ENCODE measurements at regions not wholly inside any gene's neighbourhood (a gene's known extent, or its start where the extent isn't known, plus 50 kb on each side); places are given as distances from the start of the nearest gene placed in this dataset.
"Not testable (repeated sequence)": the region's sequence is repeated elsewhere in the genome, so short reads cannot be mapped to it uniquely, and the experiment has no call there.

GRCh38 chr12:84161296-84161695, 751.3 kb downstream of the SLC6A15 start:
- H3K36me3 Mint-ChIP-seq, result no peaks in the 10 kb centered on the region
- no peaks in the 10 kb centered on the region for H3K27me3 ChIP-seq (ENCODE audit: insufficient read depth, low read length, poor library complexity, severe bottlenecking)
- CTCF ChIA-PET, result no interaction called here
- no peak for DNase-seq
- POLR2A ChIA-PET, result no interaction called here
- no peak overlapping the region for H3K4me3 ChIP-seq (ENCODE audit: low read length)
- no peaks in the 10 kb centered on the region for H3K27me3 Mint-ChIP-seq
- no peak overlapping the region for H3K27ac Mint-ChIP-seq
- H3K9me3 Mint-ChIP-seq, result peaks cover 0 to 19% (median 2%) of the 10 kb centered on the region in 5 donors
- H3K4me1 Mint-ChIP-seq, result no peaks in the 10 kb centered on the region
- H3K9me3 ChIP-seq (ENCODE audit: low read length), result no peaks in the 10 kb centered on the region
- no peaks in the 10 kb centered on the region for H3K36me3 ChIP-seq (ENCODE audit: insufficient read depth, low read length)
- no peaks in the 10 kb centered on the region for H3K4me1 ChIP-seq (ENCODE audit: insufficient read depth, low read length)
- H3K4me3 Mint-ChIP-seq, result no peak overlapping the region
- no peak overlapping the region for H3K27ac ChIP-seq (ENCODE audit: low read depth, low read length)

- peaks cover 0 to 10% (median 0%) of the 10 kb centered on the region in 5 donors for H3K9me3 Mint-ChIP-seq
- no peak for DNase-seq
- H3K9me3 ChIP-seq (ENCODE audit: low read length), result no peaks in the 10 kb centered on the region
- no peaks in the 10 kb centered on the region for H3K27me3 ChIP-seq (ENCODE audit: insufficient read depth, low read length, poor library complexity, severe bottlenecking)
- H3K4me3 ChIP-seq (ENCODE audit: low read length), result no peak overlapping the region
- no peak overlapping the region for H3K4me3 Mint-ChIP-seq
- H3K27me3 Mint-ChIP-seq, result no peaks in the 10 kb centered on the region
- H3K27ac ChIP-seq (ENCODE audit: low read depth, low read length), result no peak overlapping the region
- H3K4me1 ChIP-seq (ENCODE audit: insufficient read depth, low read length), result no peaks in the 10 kb centered on the region
- no peaks in the 10 kb centered on the region for H3K36me3 ChIP-seq (ENCODE audit: insufficient read depth, low read length)
- H3K36me3 Mint-ChIP-seq, result no peaks in the 10 kb centered on the region
- CTCF ChIA-PET, result no interaction called here
- POLR2A ChIA-PET, result no interaction called here
- no peaks in the 10 kb centered on the region for H3K4me1 Mint-ChIP-seq
- no peak overlapping the region for H3K27ac Mint-ChIP-seq
Measured at GRCh38 chr12:84159260-84159659, 753.3 kb downstream of the SLC6A15 start.

GRCh38 chr12:84157170-84157569, 755.4 kb downstream of the SLC6A15 start:
- Mint-ChIP-seq H3K36me3 (no peaks in the 10 kb centered on the region), H3K9me3 (peaks cover 0 to 9% (median 2%) of the 10 kb centered on the region in 5 donors), H3K27me3 (no peaks in the 10 kb centered on the region), H3K4me3 (no peak overlapping the region), H3K4me1 (no peaks in the 10 kb centered on the region), H3K27ac (no peak overlapping the region)
- CTCF ChIA-PET, result no interaction called here
- Histone ChIP-seq H3K27me3 (ENCODE audit: insufficient read depth, low read length, poor library complexity, severe bottlenecking) (no peaks in the 10 kb centered on the region), H3K27ac (ENCODE audit: low read depth, low read length) (no peak overlapping the region), H3K4me1 (ENCODE audit: insufficient read depth, low read length) (no peaks in the 10 kb centered on the region), H3K4me3 (ENCODE audit: low read length) (no peak overlapping the region), H3K9me3 (ENCODE audit: low read length) (no peaks in the 10 kb centered on the region), H3K36me3 (ENCODE audit: insufficient read depth, low read length) (no peaks in the 10 kb centered on the region)
- POLR2A ChIA-PET, result no interaction called here
- DNase-seq, result no peak

GRCh38 chr12:84154991-84155930, 757.3 kb downstream of the SLC6A15 start:
- DNase-seq; H3K4me3 Mint-ChIP-seq; H3K27me3 Mint-ChIP-seq; H3K4me1 Mint-ChIP-seq; H3K4me1 ChIP-seq (ENCODE audit: insufficient read depth, low read length); H3K36me3 ChIP-seq (ENCODE audit: insufficient read depth, low read length); H3K27me3 ChIP-seq (ENCODE audit: insufficient read depth, low read length, poor library complexity, severe bottlenecking); H3K9me3 ChIP-seq (ENCODE audit: low read length); CTCF ChIA-PET; POLR2A ChIA-PET; H3K27ac Mint-ChIP-seq; H3K4me3 ChIP-seq (ENCODE audit: low read length); H3K36me3 Mint-ChIP-seq; H3K27ac ChIP-seq (ENCODE audit: low read depth, low read length): not testable (repeated sequence)
- H3K9me3 Mint-ChIP-seq, result peaks cover 0 to 14% (median 2%) of the 10 kb centered on the region in 5 donors

GRCh38 chr12:84154439-84154990, 758.1 kb downstream of the SLC6A15 start:
- H3K27ac ChIP-seq (ENCODE audit: low read depth, low read length); H3K4me3 Mint-ChIP-seq; H3K4me3 ChIP-seq (ENCODE audit: low read length); CTCF ChIA-PET; H3K27me3 Mint-ChIP-seq; H3K36me3 ChIP-seq (ENCODE audit: insufficient read depth, low read length); H3K27ac Mint-ChIP-seq; H3K4me1 ChIP-seq (ENCODE audit: insufficient read depth, low read length); POLR2A ChIA-PET; H3K27me3 ChIP-seq (ENCODE audit: insufficient read depth, low read length, poor library complexity, severe bottlenecking); DNase-seq; H3K9me3 ChIP-seq (ENCODE audit: low read length); H3K36me3 Mint-ChIP-seq; H3K4me1 Mint-ChIP-seq: not testable (repeated sequence)
- peaks cover 0 to 19% (median 2%) of the 10 kb centered on the region in 5 donors for H3K9me3 Mint-ChIP-seq

GRCh38 chr12:84150201-84150600, 762.4 kb downstream of the SLC6A15 start:
- H3K27me3 Mint-ChIP-seq, result no peaks in the 10 kb centered on the region
- Histone ChIP-seq H3K27me3 (ENCODE audit: insufficient read depth, low read length, poor library complexity, severe bottlenecking) (no peaks in the 10 kb centered on the region), H3K4me1 (ENCODE audit: insufficient read depth, low read length) (no peaks in the 10 kb centered on the region), H3K9me3 (ENCODE audit: low read length) (no peaks in the 10 kb centered on the region), H3K4me3 (ENCODE audit: low read length) (no peak overlapping the region), H3K36me3 (ENCODE audit: insufficient read depth, low read length) (no peaks in the 10 kb centered on the region), H3K27ac (ENCODE audit: low read depth, low read length) (no peak overlapping the region)
- no peaks in the 10 kb centered on the region for H3K36me3 Mint-ChIP-seq
- no peak overlapping the region for H3K27ac Mint-ChIP-seq
- no peaks in the 10 kb centered on the region for H3K4me1 Mint-ChIP-seq
- POLR2A ChIA-PET, result no interaction called here
- DNase-seq, result no peak
- H3K9me3 Mint-ChIP-seq, result peaks cover 6 to 26% (median 11%) of the 10 kb centered on the region in 5 donors
- CTCF ChIA-PET, result no interaction called here
- no peak overlapping the region for H3K4me3 Mint-ChIP-seq

GRCh38 chr12:84148335-84148734, 764.3 kb downstream of the SLC6A15 start:
- CTCF ChIA-PET, result no interaction called here
- POLR2A ChIA-PET, result no interaction called here
- no peaks in the 10 kb centered on the region for H3K36me3 ChIP-seq (ENCODE audit: insufficient read depth, low read length)
- H3K9me3 ChIP-seq (ENCODE audit: low read length), result no peaks in the 10 kb centered on the region
- no peaks in the 10 kb centered on the region for H3K27me3 Mint-ChIP-seq
- H3K4me1 Mint-ChIP-seq, result no peaks in the 10 kb centered on the region
- no peak overlapping the region for H3K4me3 Mint-ChIP-seq
- no peaks in the 10 kb centered on the region for H3K36me3 Mint-ChIP-seq
- H3K27ac Mint-ChIP-seq, result no peak overlapping the region
- no peaks in the 10 kb centered on the region for H3K27me3 ChIP-seq (ENCODE audit: insufficient read depth, low read length, poor library complexity, severe bottlenecking)
- no peak for DNase-seq
- H3K27ac ChIP-seq (ENCODE audit: low read depth, low read length), result no peak overlapping the region
- H3K4me3 ChIP-seq (ENCODE audit: low read length), result no peak overlapping the region
- H3K9me3 Mint-ChIP-seq, result peaks cover 6 to 24% (median 11%) of the 10 kb centered on the region in 5 donors
- H3K4me1 ChIP-seq (ENCODE audit: insufficient read depth, low read length), result no peaks in the 10 kb centered on the region

- no peaks in the 10 kb centered on the region for H3K27me3 Mint-ChIP-seq
- Histone ChIP-seq H3K27me3 (ENCODE audit: insufficient read depth, low read length, poor library complexity, severe bottlenecking) (no peaks in the 10 kb centered on the region), H3K4me1 (ENCODE audit: insufficient read depth, low read length) (no peaks in the 10 kb centered on the region), H3K9me3 (ENCODE audit: low read length) (no peaks in the 10 kb centered on the region), H3K4me3 (ENCODE audit: low read length) (no peak overlapping the region), H3K36me3 (ENCODE audit: insufficient read depth, low read length) (no peaks in the 10 kb centered on the region), H3K27ac (ENCODE audit: low read depth, low read length) (no peak overlapping the region)
- DNase-seq, result no peak
- no peak overlapping the region for H3K27ac Mint-ChIP-seq
- no peaks in the 10 kb centered on the region for H3K4me1 Mint-ChIP-seq
- H3K36me3 Mint-ChIP-seq, result peaks cover 0 to 2% (median 0%) of the 10 kb centered on the region in 3 donors
- H3K9me3 Mint-ChIP-seq, result peaks cover 0 to 7% (median 2%) of the 10 kb centered on the region in 5 donors
- ChIA-PET POLR2A (no interaction called here), CTCF (no interaction called here)
- H3K4me3 Mint-ChIP-seq, result no peak overlapping the region
Measured at GRCh38 chr12:84136862-84137367, 775.7 kb downstream of the SLC6A15 start.
